ENCODE measurements at regions not wholly inside any gene's neighbourhood (a gene's known extent, or its start where the extent isn't known, plus 50 kb on each side); places are given as distances from the start of the nearest gene placed in this dataset.
A peak's percentile ranks its signal among the peaks of the same experiment; 100 is the strongest.

DNA sequence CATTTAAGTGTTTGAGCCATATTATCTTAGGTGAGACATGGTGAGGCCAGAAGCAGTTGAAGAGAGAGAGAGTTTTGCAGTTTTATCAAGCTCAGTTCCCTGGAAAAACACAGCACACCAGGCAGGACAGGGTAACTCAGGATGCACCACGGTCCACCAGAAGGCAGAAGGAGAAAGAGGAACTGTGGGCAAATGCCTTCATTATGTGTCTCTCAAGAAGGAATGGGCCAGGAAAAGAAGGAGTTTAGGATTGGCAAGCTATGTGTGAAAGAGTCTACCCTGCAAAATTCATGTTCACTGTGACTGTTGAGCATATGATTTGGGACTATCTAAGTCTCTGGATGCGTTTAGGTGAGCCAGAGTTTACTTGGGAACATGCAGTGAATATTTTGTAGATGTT is 934.5 kb upstream of the MIR17HG start:
- H3K36me3 Mint-ChIP-seq (ENCODE audit: low read depth): no peaks in the 10 kb centered on the region
- 0 out of 2 replicates have a peak overlapping the region, but pooled peaks have one; percentile 44 for H2AFZ ChIP-seq

More for the DNA sequence above, 934.5 kb upstream of the MIR17HG start:
- Histone ChIP-seq H3K36me3 (ENCODE audit: insufficient read depth) (no peaks in the 10 kb centered on the region), H3K4me3 (no peak overlapping the region), H3K79me2 (replicated peaks; ENCODE audit: insufficient read depth) (no peaks in the 10 kb centered on the region), H3K27ac (ENCODE audit: low read depth) (no peak overlapping the region), H4K20me1 (replicated peaks; ENCODE audit: insufficient read depth) (no peaks in the 10 kb centered on the region), H3F3A (replicated peaks; ENCODE audit: low read depth) (no peaks in the 10 kb centered on the region), H3K9me2 (ENCODE audit: insufficient read depth) (no peaks in the 10 kb centered on the region), H3K27me3 (ENCODE audit: insufficient read depth) (no peaks in the 10 kb centered on the region), H3K4me2 (no peak overlapping the region), H3K4me1 (ENCODE audit: insufficient read depth) (peaks cover 12% of the 10 kb centered on the region)
- ATAC-seq (no peak), DNase-seq (ENCODE audit: low spot score) (no peak)
- Mint-ChIP-seq H3K27me3 (ENCODE audit: insufficient read depth, low read depth, poor library complexity) (no peaks in the 10 kb centered on the region), H3K4me3 (no peak overlapping the region), H3K4me1 (peaks cover 20% of the 10 kb centered on the region), H3K9me3 (no peaks in the 10 kb centered on the region), H3K27ac (no peak overlapping the region)
- TF ChIP-seq, protein P1, sequence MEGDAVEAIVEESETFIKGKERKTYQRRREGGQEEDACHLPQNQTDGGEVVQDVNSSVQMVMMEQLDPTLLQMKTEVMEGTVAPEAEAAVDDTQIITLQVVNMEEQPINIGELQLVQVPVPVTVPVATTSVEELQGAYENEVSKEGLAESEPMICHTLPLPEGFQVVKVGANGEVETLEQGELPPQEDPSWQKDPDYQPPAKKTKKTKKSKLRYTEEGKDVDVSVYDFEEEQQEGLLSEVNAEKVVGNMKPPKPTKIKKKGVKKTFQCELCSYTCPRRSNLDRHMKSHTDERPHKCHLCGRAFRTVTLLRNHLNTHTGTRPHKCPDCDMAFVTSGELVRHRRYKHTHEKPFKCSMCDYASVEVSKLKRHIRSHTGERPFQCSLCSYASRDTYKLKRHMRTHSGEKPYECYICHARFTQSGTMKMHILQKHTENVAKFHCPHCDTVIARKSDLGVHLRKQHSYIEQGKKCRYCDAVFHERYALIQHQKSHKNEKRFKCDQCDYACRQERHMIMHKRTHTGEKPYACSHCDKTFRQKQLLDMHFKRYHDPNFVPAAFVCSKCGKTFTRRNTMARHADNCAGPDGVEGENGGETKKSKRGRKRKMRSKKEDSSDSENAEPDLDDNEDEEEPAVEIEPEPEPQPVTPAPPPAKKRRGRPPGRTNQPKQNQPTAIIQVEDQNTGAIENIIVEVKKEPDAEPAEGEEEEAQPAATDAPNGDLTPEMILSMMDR (conservative IDR thresholded peaks at IDR 0.05; ENCODE audit: low read depth in 2 of 2): no peak
- TF ChIP-seq EZH2 (IDR thresholded peaks at IDR 0.05; ENCODE audit: low read depth, unreplicated experiment) (no peak), JUNB (IDR thresholded peaks at IDR 0.05; ENCODE audit: unreplicated experiment) (no peak), ETS1 (IDR thresholded peaks at IDR 0.05) (no peak), NANOG (IDR thresholded peaks at IDR 0.05; ENCODE audit: borderline replicate concordance) (no peak), ZNF462 (CRISPR knock-in tag; IDR thresholded peaks at IDR 0.05) (no peak)
- TF ChIP-seq, protein P2, sequence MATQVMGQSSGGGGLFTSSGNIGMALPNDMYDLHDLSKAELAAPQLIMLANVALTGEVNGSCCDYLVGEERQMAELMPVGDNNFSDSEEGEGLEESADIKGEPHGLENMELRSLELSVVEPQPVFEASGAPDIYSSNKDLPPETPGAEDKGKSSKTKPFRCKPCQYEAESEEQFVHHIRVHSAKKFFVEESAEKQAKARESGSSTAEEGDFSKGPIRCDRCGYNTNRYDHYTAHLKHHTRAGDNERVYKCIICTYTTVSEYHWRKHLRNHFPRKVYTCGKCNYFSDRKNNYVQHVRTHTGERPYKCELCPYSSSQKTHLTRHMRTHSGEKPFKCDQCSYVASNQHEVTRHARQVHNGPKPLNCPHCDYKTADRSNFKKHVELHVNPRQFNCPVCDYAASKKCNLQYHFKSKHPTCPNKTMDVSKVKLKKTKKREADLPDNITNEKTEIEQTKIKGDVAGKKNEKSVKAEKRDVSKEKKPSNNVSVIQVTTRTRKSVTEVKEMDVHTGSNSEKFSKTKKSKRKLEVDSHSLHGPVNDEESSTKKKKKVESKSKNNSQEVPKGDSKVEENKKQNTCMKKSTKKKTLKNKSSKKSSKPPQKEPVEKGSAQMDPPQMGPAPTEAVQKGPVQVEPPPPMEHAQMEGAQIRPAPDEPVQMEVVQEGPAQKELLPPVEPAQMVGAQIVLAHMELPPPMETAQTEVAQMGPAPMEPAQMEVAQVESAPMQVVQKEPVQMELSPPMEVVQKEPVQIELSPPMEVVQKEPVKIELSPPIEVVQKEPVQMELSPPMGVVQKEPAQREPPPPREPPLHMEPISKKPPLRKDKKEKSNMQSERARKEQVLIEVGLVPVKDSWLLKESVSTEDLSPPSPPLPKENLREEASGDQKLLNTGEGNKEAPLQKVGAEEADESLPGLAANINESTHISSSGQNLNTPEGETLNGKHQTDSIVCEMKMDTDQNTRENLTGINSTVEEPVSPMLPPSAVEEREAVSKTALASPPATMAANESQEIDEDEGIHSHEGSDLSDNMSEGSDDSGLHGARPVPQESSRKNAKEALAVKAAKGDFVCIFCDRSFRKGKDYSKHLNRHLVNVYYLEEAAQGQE (IDR thresholded peaks at IDR 0.05; ENCODE audit: unreplicated experiment): no peak

Measured in GM23338 (cell line).